Motor neuron (in vitro differentiated cells): ENCODE measurements at regions not wholly inside any gene's neighbourhood (a gene's known extent, or its start where the extent isn't known, plus 50 kb on each side); places are given as distances from the start of the nearest gene placed in this dataset.
A peak's percentile ranks its signal among the peaks of the same experiment; 100 is the strongest.

Source experiments
- ATAC-seq, 8 experiments: fragments of 200-7000 bp; cut with Tn5 transposase; replicated peaks in 6 of 8; 2 replicates each; pipeline ENCODE4 v1.8.0; 2021; ENCODE audit warnings: mild to moderate bottlenecking in 8 of 8, moderate library complexity in 8 of 8
- H3K27ac ChIP-seq, 2 donors: fragments of 250-450 bp; sonication (Bioruptor Pico); 2 replicates each; pipeline ENCODE4 v1.9.0; 2021; ENCODE audit warnings: antibody characterized with exemption in 2 of 2, mild to moderate bottlenecking in 2 of 2, moderate library complexity in 1 of 2
- H3K4me1 ChIP-seq, 2 donors: fragments of 250-450 bp; sonication (Bioruptor Pico); replicated peaks in 1 of 2; 2 replicates each; pipeline ENCODE4 v1.6.1; 2021; ENCODE audit warnings: antibody characterized with exemption in 2 of 2, mild to moderate bottlenecking in 2 of 2, moderate library complexity in 1 of 2
- H3K4me3 ChIP-seq, 5 donors: fragments of 250-450 bp; sonication (Bioruptor Pico); 2 replicates each; pipeline ENCODE4 v1.9.0; 2021; ENCODE audit warnings: antibody characterized with exemption in 5 of 5, mild to moderate bottlenecking in 5 of 5, moderate library complexity in 4 of 5
- WGBS, 10 experiments: fragments of 450-650 bp; shearing (Covaris generic); methylation state at CpG; one replicate each; pipeline ENCODE4 v1.0.0; 2022; 5-methylcytosine and 5-hydroxymethylcytosine counted together
- in situ Hi-C, 9 experiments: fragments of 400-800 bp; cut with MboI; loops; one replicate each; pipeline ENCODE4 v1.15.0; 2021; ENCODE audit warnings: low sequenced_read_pairs in 9 of 9, low pct_unique_long_range_greater_than_20kb in 2 of 9; ENCODE audit not compliant: unreplicated experiment in 9 of 9

- H3K4me1 ChIP-seq, result peaks cover 0 to 6% of the 10 kb centered on the region in 2 donors
- ATAC-seq, result peak in 4 of 8 experiments; percentile 44 to 94 (median 82)
- whole genome bisulfite sequencing, 10 experiments, result 0 to 80% (median 48%) methylated on average over 2 to 7 of the region's 7 CpGs; no CpG with 5 or more reads in 1 of the 10 experiments
- H3K27ac ChIP-seq, result no peak overlapping the region
- no peak overlapping the region for H3K4me3 ChIP-seq
- in situ Hi-C loops, result no loop called here
These were observed 391.0 kb downstream of the CBLN4 start for GRCh38 chr20:55614220-55614757.

- Histone ChIP-seq H3K27ac (no peak overlapping the region), H3K4me1 (peaks cover 0 to 6% of the 10 kb centered on the region in 2 donors), H3K4me3 (no peak overlapping the region)
- in situ Hi-C loops, result no loop called here
- 0 to 88% (median 62%) methylated on average over 1 to 4 of the region's 4 CpGs; no CpG with 5 or more reads in 1 of the 10 experiments for WGBS, 10 experiments
- ATAC-seq, result peak in 2 of 8 experiments; percentile 26 to 32
These were observed 394.6 kb downstream of the CBLN4 start for GRCh38 chr20:55610756-55611155.

- in situ Hi-C loops, result no loop called here
These were observed 399.7 kb downstream of the CBLN4 start for GRCh38 chr20:55605594-55605993.

GRCh38 chr20:55597526-55597925 is 407.8 kb downstream of the CBLN4 start:
- ATAC-seq, result no peak
- H3K27ac ChIP-seq, result no peak overlapping the region
- H3K4me3 ChIP-seq, result no peak overlapping the region
- no peaks in the 10 kb centered on the region for H3K4me1 ChIP-seq
- 0 to 100% (median 58%) methylated on average over 1 of the region's 1 CpG; no CpG with 5 or more reads in 1 of the 10 experiments for WGBS, 10 experiments
- in situ Hi-C loops, result no loop called here

More at GRCh38 chr20:55605594-55605993, 399.7 kb downstream of the CBLN4 start:
- H3K4me3 ChIP-seq, result no peak overlapping the region
- no peak for ATAC-seq
- WGBS, 10 experiments, result 0 to 93% (median 8%) methylated on average over 1 of the region's 1 CpG; no CpG with 5 or more reads in 3 of the 10 experiments
- H3K4me1 ChIP-seq, result no peaks in the 10 kb centered on the region
- no peak overlapping the region for H3K27ac ChIP-seq

- Histone ChIP-seq H3K27ac (no peak overlapping the region), H3K4me3 (no peak overlapping the region), H3K4me1 (no peaks in the 10 kb centered on the region)
- no peak for ATAC-seq
- 0 to 100% (median 20%) methylated on average over 1 of the region's 1 CpG; no CpG with 5 or more reads in 3 of the 10 experiments for WGBS, 10 experiments
- in situ Hi-C loops, result no loop called here
These were observed 408.9 kb downstream of the CBLN4 start for GRCh38 chr20:55596431-55596830.

- in situ Hi-C loops, result no loop called here
- Histone ChIP-seq H3K27ac (no peak overlapping the region), H3K4me1 (peaks cover 0 to 11% of the 10 kb centered on the region in 2 donors), H3K4me3 (no peak overlapping the region)
- WGBS, 10 experiments, result 22 to 100% (median 81%) methylated on average over 1 to 8 of the region's 8 CpGs
- no peak for ATAC-seq
These were observed 412.5 kb downstream of the CBLN4 start for GRCh38 chr20:55592866-55593265.

- H3K4me3 ChIP-seq, result no peak overlapping the region
- H3K4me1 ChIP-seq, result peaks cover 2 to 28% of the 10 kb centered on the region in 2 donors
- no peak overlapping the region for H3K27ac ChIP-seq
- WGBS, 10 experiments, result 0 to 80% (median 45%) methylated on average over 1 to 4 of the region's 4 CpGs; no CpG with 5 or more reads in 4 of the 10 experiments
- in situ Hi-C loops, result no loop called here
- ATAC-seq, result peak in 4 of 8 experiments; percentile 60 to 80 (median 76)
These were observed 418.7 kb downstream of the CBLN4 start for GRCh38 chr20:55586610-55587009.

GRCh38 chr20:55584964-55585363 is 420.4 kb downstream of the CBLN4 start:
- in situ Hi-C loops, result no loop called here

GRCh38 chr20:55584307-55584706 is 421.0 kb downstream of the CBLN4 start:
- no peak for ATAC-seq
- H3K4me1 ChIP-seq, result peaks cover 2 to 27% of the 10 kb centered on the region in 2 donors
- no peak overlapping the region for H3K27ac ChIP-seq
- WGBS, 10 experiments, result 0 to 100% (median 52%) methylated on average over 1 to 2 of the region's 2 CpGs; no CpG with 5 or more reads in 2 of the 10 experiments
- in situ Hi-C loops, result no loop called here
- H3K4me3 ChIP-seq, result no peak overlapping the region

More at GRCh38 chr20:55584964-55585363, 420.4 kb downstream of the CBLN4 start:
- Histone ChIP-seq H3K27ac (no peak overlapping the region), H3K4me3 (no peak overlapping the region), H3K4me1 (peaks cover 2 to 28% of the 10 kb centered on the region in 2 donors)
- WGBS, 10 experiments, result 100% methylated on average over 1 of the region's 1 CpG; no CpG with 5 or more reads in 7 of the 10 experiments
- ATAC-seq, result no peak

GRCh38 chr20:55583036-55583435 is 422.3 kb downstream of the CBLN4 start:
- ATAC-seq, result no peak
- peaks cover 2 to 18% of the 10 kb centered on the region in 2 donors for H3K4me1 ChIP-seq
- in situ Hi-C loops, result no loop called here
- 0 to 33% (median 0%) methylated on average over 1 of the region's 1 CpG; no CpG with 5 or more reads in 4 of the 10 experiments for WGBS, 10 experiments
- H3K4me3 ChIP-seq, result no peak overlapping the region
- no peak overlapping the region for H3K27ac ChIP-seq

- in situ Hi-C loops, result no loop called here
- 0 to 100% (median 60%) methylated on average over 1 to 5 of the region's 5 CpGs for WGBS, 10 experiments
- ATAC-seq, result no peak
- Histone ChIP-seq H3K27ac (no peak overlapping the region), H3K4me3 (no peak overlapping the region), H3K4me1 (peaks cover 2 to 13% of the 10 kb centered on the region in 2 donors)
These were observed 422.8 kb downstream of the CBLN4 start for GRCh38 chr20:55582498-55582897.

GRCh38 chr20:55581519-55581918 is 423.8 kb downstream of the CBLN4 start:
- Histone ChIP-seq H3K27ac (no peak overlapping the region), H3K4me1 (peaks cover 2 to 3% of the 10 kb centered on the region in 2 donors), H3K4me3 (no peak overlapping the region)
- in situ Hi-C loops, result no loop called here
- 13 to 97% (median 75%) methylated on average over 1 to 4 of the region's 4 CpGs; no CpG with 5 or more reads in 1 of the 10 experiments for WGBS, 10 experiments
- ATAC-seq, result no peak

GRCh38 chr20:55580475-55580874 is 424.8 kb downstream of the CBLN4 start:
- no peak for ATAC-seq
- in situ Hi-C loops, result no loop called here
- Histone ChIP-seq H3K4me1 (no peaks in the 10 kb centered on the region), H3K27ac (no peak overlapping the region), H3K4me3 (no peak overlapping the region)
- 0 to 71% (median 46%) methylated on average over 2 of the region's 2 CpGs for WGBS, 10 experiments

- no peak overlapping the region for H3K27ac ChIP-seq
- WGBS, 10 experiments, result 0 to 100% (median 52%) methylated on average over 1 to 2 of the region's 2 CpGs
- in situ Hi-C loops, result no loop called here
These were observed 425.5 kb downstream of the CBLN4 start for GRCh38 chr20:55579802-55580201.

More at GRCh38 chr20:55579802-55580201, 425.5 kb downstream of the CBLN4 start:
- no peak for ATAC-seq
- H3K4me1 ChIP-seq, result no peaks in the 10 kb centered on the region
- H3K4me3 ChIP-seq, result no peak overlapping the region
